Thoracic aorta (tissue), 2 donors: ENCODE measurements at regions not wholly inside any gene's neighbourhood (a gene's known extent, or its start where the extent isn't known, plus 50 kb on each side); places are given as distances from the start of the nearest gene placed in this dataset.

Experiments
- ATAC-seq: fragments of 150-250 bp; one replicate; pipeline ENCODE4 v1.8.0; 2017; ENCODE audit warnings: low read depth; ENCODE audit not compliant: insufficient number of reproducible peaks, low FRiP score
- DNase-seq: peaks from one replicate; pipeline ENCODE4 v3.0.0-alpha.2; 2020; ENCODE audit warnings: low spot score
- H3K27ac ChIP-seq, 2 donors: fragments of 200-600 bp; sonication (generic); 1 replicate in 1 of 2; 2 replicates in 1 of 2; pipeline ENCODE4 v1.5.1; 2016; ENCODE audit warnings: mild to moderate bottlenecking in 2 of 2, moderate library complexity in 2 of 2
- H3K27me3 ChIP-seq: fragments of 200-600 bp; sonication (generic); replicated peaks from 2 replicates; pipeline ENCODE4 v1.6.0; 2016; ENCODE audit warnings: mild to moderate bottlenecking; ENCODE audit not compliant: insufficient read depth
- H3K36me3 ChIP-seq: fragments of 200-600 bp; sonication (generic); one replicate; pipeline ENCODE4 v1.5.1; 2016
- H3K4me1 ChIP-seq, 2 donors: fragments of 200-600 bp; sonication (generic); 1 replicate in 1 of 2; 2 replicates in 1 of 2; pipeline versions ENCODE4 v1.5.1 to v1.6.0; 2016; ENCODE audit warnings: low read depth in 2 of 2, mild to moderate bottlenecking in 1 of 2; ENCODE audit not compliant: control insufficient read depth in 1 of 2
- H3K4me3 ChIP-seq: fragments of 200-600 bp; sonication (generic); 2 replicates; pipeline ENCODE4 v1.5.1; 2016; ENCODE audit warnings: mild to moderate bottlenecking
- H3K9me3 ChIP-seq: fragments of 200-600 bp; sonication (generic); 2 replicates; pipeline ENCODE4 v1.5.1; 2016
- TF ChIP-seq, protein P1 (sequence below): fragments of 200-600 bp; sonication (generic); IDR thresholded peaks from one replicate; pipeline ENCODE4 v1.5.1; 2019; ENCODE audit warnings: antibody characterized with exemption

- DNase-seq = no peak
- Histone ChIP-seq H3K9me3 (no peaks in the 10 kb centered on the region), H3K27ac (no peak overlapping the region), H3K4me3 (no peak overlapping the region), H3K27me3 (no peaks in the 10 kb centered on the region), H3K4me1 (no peaks in the 10 kb centered on the region), H3K36me3 (no peaks in the 10 kb centered on the region)
- TF ChIP-seq, protein P1, sequence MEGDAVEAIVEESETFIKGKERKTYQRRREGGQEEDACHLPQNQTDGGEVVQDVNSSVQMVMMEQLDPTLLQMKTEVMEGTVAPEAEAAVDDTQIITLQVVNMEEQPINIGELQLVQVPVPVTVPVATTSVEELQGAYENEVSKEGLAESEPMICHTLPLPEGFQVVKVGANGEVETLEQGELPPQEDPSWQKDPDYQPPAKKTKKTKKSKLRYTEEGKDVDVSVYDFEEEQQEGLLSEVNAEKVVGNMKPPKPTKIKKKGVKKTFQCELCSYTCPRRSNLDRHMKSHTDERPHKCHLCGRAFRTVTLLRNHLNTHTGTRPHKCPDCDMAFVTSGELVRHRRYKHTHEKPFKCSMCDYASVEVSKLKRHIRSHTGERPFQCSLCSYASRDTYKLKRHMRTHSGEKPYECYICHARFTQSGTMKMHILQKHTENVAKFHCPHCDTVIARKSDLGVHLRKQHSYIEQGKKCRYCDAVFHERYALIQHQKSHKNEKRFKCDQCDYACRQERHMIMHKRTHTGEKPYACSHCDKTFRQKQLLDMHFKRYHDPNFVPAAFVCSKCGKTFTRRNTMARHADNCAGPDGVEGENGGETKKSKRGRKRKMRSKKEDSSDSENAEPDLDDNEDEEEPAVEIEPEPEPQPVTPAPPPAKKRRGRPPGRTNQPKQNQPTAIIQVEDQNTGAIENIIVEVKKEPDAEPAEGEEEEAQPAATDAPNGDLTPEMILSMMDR = no peak
- no peak for ATAC-seq
Observed at GRCh38 chr1:87466621-87467020, 137.9 kb downstream of the LMO4 start.

- ATAC-seq = no peak
- TF ChIP-seq, protein P1 = no peak
- no peaks in the 10 kb centered on the region for H3K4me1 ChIP-seq
Observed at GRCh38 chr1:87472716-87473115, 144.0 kb downstream of the LMO4 start.

GRCh38 chr1:87473203-87473661 lies 144.6 kb downstream of the LMO4 start:
- TF ChIP-seq, protein P1 = no peak
- no peak for ATAC-seq
- no peaks in the 10 kb centered on the region for H3K9me3 ChIP-seq

More at GRCh38 chr1:87472716-87473115, 144.0 kb downstream of the LMO4 start:
- Histone ChIP-seq H3K9me3 (no peaks in the 10 kb centered on the region), H3K4me3 (no peak overlapping the region), H3K36me3 (no peaks in the 10 kb centered on the region), H3K27me3 (no peaks in the 10 kb centered on the region), H3K27ac (no peak overlapping the region)
- DNase-seq = no peak

GRCh38 chr1:87474098-87474497 lies 145.4 kb downstream of the LMO4 start:
- Histone ChIP-seq H3K4me3 (no peak overlapping the region), H3K27ac (no peak overlapping the region), H3K4me1 (no peaks in the 10 kb centered on the region), H3K36me3 (no peaks in the 10 kb centered on the region), H3K9me3 (no peaks in the 10 kb centered on the region), H3K27me3 (no peaks in the 10 kb centered on the region)
- ATAC-seq (no peak), DNase-seq (no peak)
- TF ChIP-seq, protein P1 = no peak

More at GRCh38 chr1:87473203-87473661, 144.6 kb downstream of the LMO4 start:
- no peak overlapping the region for H3K27ac ChIP-seq
- DNase-seq = no peak
- H3K27me3 ChIP-seq = no peaks in the 10 kb centered on the region
- no peaks in the 10 kb centered on the region for H3K36me3 ChIP-seq
- H3K4me1 ChIP-seq = no peaks in the 10 kb centered on the region
- H3K4me3 ChIP-seq = no peak overlapping the region

- Histone ChIP-seq H3K36me3 (no peaks in the 10 kb centered on the region), H3K4me1 (no peaks in the 10 kb centered on the region), H3K27ac (no peak overlapping the region), H3K9me3 (no peaks in the 10 kb centered on the region), H3K27me3 (no peaks in the 10 kb centered on the region), H3K4me3 (no peak overlapping the region)
- TF ChIP-seq, protein P1 = no peak
- DNase-seq = no peak
- no peak for ATAC-seq
Observed at GRCh38 chr1:87478231-87478630, 149.6 kb downstream of the LMO4 start.
